Astrocyte (in vitro differentiated cells and primary cell): ENCODE measurements at regions not wholly inside any gene's neighbourhood (a gene's known extent, or its start where the extent isn't known, plus 50 kb on each side); places are given as distances from the start of the nearest gene placed in this dataset.
"Not testable (repeated sequence)": the region's sequence is repeated elsewhere in the genome, so short reads cannot be mapped to it uniquely, and the experiment has no call there.

Source experiments
- CTCF ChIP-seq: IDR thresholded peaks from 2 replicates; pipeline ENCODE4 v1.5.1; 2011; ENCODE audit warnings: low read depth, mild to moderate bottlenecking, inconsistent platforms, low read length, moderate library complexity; ENCODE audit not compliant: insufficient read depth
- EZH2 ChIP-seq: IDR thresholded peaks from 2 replicates; pipeline ENCODE4 v1.6.1; 2012; ENCODE audit warnings: mild to moderate bottlenecking, low read length, inconsistent platforms; ENCODE audit not compliant: insufficient read depth

- TF ChIP-seq EZH2, CTCF: not testable (repeated sequence)
Measured at GRCh38 chrY:26265449-26265848, 643.5 kb downstream of the CDY1 start.
